GM23338 (cell line): ENCODE measurements at regions not wholly inside any gene's neighbourhood (a gene's known extent, or its start where the extent isn't known, plus 50 kb on each side); places are given as distances from the start of the nearest gene placed in this dataset.
A peak's percentile ranks its signal among the peaks of the same experiment; 100 is the strongest.

Source experiments
- ATAC-seq: fragments of 200-7000 bp; cut with Tn5 transposase; 3 replicates; pipeline ENCODE4 v1.9.1; 2020
- DNase-seq: peaks from one replicate; pipeline ENCODE4 v3.0.0-alpha.2; 2015; ENCODE audit warnings: low spot score
- H2AFZ ChIP-seq: fragments of 200-600 bp; sonication (generic); 2 replicates; pipeline ENCODE4 v1.8.0; 2016; ENCODE audit warnings: antibody characterized with exemption, mild to moderate bottlenecking, moderate library complexity
- H3F3A ChIP-seq: fragments of 200-600 bp; sonication (generic); replicated peaks from 2 replicates; pipeline ENCODE4 v1.8.0; 2017; ENCODE audit warnings: antibody characterized with exemption, mixed run types, low read depth
- H3K27ac ChIP-seq: fragments of 200-600 bp; sonication (generic); 2 replicates; pipeline ENCODE4 v1.6.1; 2016; ENCODE audit warnings: low read depth
- H3K27me3 ChIP-seq: fragments of 200-600 bp; sonication (generic); 2 replicates; pipeline ENCODE4 v1.8.0; 2016; ENCODE audit warnings: mild to moderate bottlenecking, mixed run types, moderate library complexity; ENCODE audit not compliant: insufficient read depth
- H3K36me3 ChIP-seq: fragments of 200-600 bp; sonication (generic); 2 replicates; pipeline ENCODE4 v1.8.0; 2016; ENCODE audit warnings: mild to moderate bottlenecking; ENCODE audit not compliant: insufficient read depth
- H3K4me1 ChIP-seq: fragments of 200-600 bp; sonication (generic); 2 replicates; pipeline ENCODE4 v1.8.0; 2016; ENCODE audit warnings: mild to moderate bottlenecking, moderate library complexity; ENCODE audit not compliant: insufficient read depth
- H3K4me2 ChIP-seq: fragments of 200-600 bp; sonication (generic); 2 replicates; pipeline ENCODE4 v1.7.1; 2017; ENCODE audit warnings: mixed run types
- H3K4me3 ChIP-seq: fragments of 200-600 bp; sonication (generic); 2 replicates; pipeline ENCODE4 v1.6.1; 2016; ENCODE audit warnings: mixed run types
- H3K79me2 ChIP-seq: fragments of 200-600 bp; sonication (generic); replicated peaks from 2 replicates; pipeline ENCODE4 v1.8.0; 2017; ENCODE audit warnings: mild to moderate bottlenecking; ENCODE audit not compliant: insufficient read depth
- H3K9me2 ChIP-seq: fragments of 200-600 bp; sonication (generic); 2 replicates; pipeline ENCODE4 v1.8.0; 2017; ENCODE audit not compliant: insufficient read depth
- H4K20me1 ChIP-seq: fragments of 200-600 bp; sonication (generic); replicated peaks from 2 replicates; pipeline ENCODE4 v1.8.0; 2017; ENCODE audit warnings: mild to moderate bottlenecking; ENCODE audit not compliant: insufficient read depth
- H3K27ac Mint-ChIP-seq: 2 replicates; pipeline ENCODE4 v1.8.0; 2020; ENCODE audit warnings: inconsistent platforms, mild to moderate bottlenecking, moderate library complexity, mixed read lengths
- H3K27me3 Mint-ChIP-seq: 3 replicates; pipeline ENCODE4 v1.8.0; 2022; ENCODE audit warnings: low read depth, mild to moderate bottlenecking, moderate library complexity, mixed read lengths, inconsistent platforms; ENCODE audit not compliant: insufficient read depth, poor library complexity
- H3K36me3 Mint-ChIP-seq: 3 replicates; pipeline ENCODE4 v1.8.0; 2021; ENCODE audit warnings: low read depth, mild to moderate bottlenecking, inconsistent platforms, moderate library complexity, mixed read lengths
- H3K4me1 Mint-ChIP-seq: 3 replicates; pipeline ENCODE4 v1.8.0; 2020; ENCODE audit warnings: mild to moderate bottlenecking, inconsistent platforms, mixed read lengths
- H3K4me3 Mint-ChIP-seq: 3 replicates; pipeline ENCODE4 v1.8.0; 2021; ENCODE audit warnings: moderate library complexity, mild to moderate bottlenecking, inconsistent platforms, mixed read lengths
- H3K9me3 Mint-ChIP-seq: 3 replicates; pipeline ENCODE4 v1.8.0; 2020; ENCODE audit warnings: moderate library complexity, mild to moderate bottlenecking, inconsistent platforms, mixed read lengths
- EZH2phosphoT487 ChIP-seq: fragments of 200-600 bp; sonication (generic); IDR thresholded peaks from one replicate; pipeline ENCODE4 v1.8.1; 2018; ENCODE audit warnings: antibody characterized with exemption; ENCODE audit not compliant: unreplicated experiment
- NANOG ChIP-seq: IDR thresholded peaks from 2 replicates; pipeline ENCODE4 v1.6.1; 2016; ENCODE audit warnings: antibody characterized with exemption, borderline replicate concordance
- small RNA-seq: library from RNA; depleted of rRNA; stranded (forward); fragments of <200 nt; gene quantifications from one replicate; pipeline ENCODE3, GENCODE V24; 2014; ENCODE audit warnings: low replicate concordance
- TF ChIP-seq, protein P1 (sequence below), 2 experiments: fragments of 200-600 bp in 1 of 2; sonication (generic) in 1 of 2; conservative IDR thresholded peaks; 2 replicates each; pipeline versions ENCODE4 v1.5.1 to v1.6.1; 2016 to 2017; ENCODE audit warnings: antibody characterized with exemption in 2 of 2, low read depth in 2 of 2, mild to moderate bottlenecking in 2 of 2, moderate library complexity in 1 of 2

DNA sequence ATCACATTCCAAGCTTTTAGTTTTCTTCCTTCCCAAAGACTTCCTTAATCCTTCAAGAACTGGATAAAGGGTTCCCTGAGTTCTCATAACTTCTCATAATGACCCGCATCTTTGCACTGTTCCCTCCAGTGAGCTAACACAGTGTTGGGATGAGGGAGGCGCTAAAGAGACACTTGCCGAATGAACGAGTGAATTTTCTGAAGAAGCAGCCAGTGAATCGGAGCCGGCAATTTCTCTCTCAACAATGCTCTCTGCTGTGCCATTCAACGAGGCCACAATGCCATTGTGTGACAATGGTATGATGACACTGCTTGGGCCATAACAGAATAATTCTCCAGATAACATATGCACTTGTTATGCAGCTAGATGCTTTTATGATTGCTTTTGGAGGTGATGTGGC, 51.4 kb upstream of the ZFP42 start:
- Mint-ChIP-seq H3K36me3 (no peaks in the 10 kb centered on the region), H3K4me1 (peaks cover 2% of the 10 kb centered on the region; the same call in 1 of the 3 replicates)

More for the DNA sequence above, 51.4 kb upstream of the ZFP42 start:
- Histone ChIP-seq H3K27ac (no peak overlapping the region), H3K9me2 (no peaks in the 10 kb centered on the region), H3K36me3 (no peaks in the 10 kb centered on the region), H3F3A (no peaks in the 10 kb centered on the region), H3K4me2 (no peak overlapping the region), H3K4me3 (no peak overlapping the region), H3K79me2 (no peaks in the 10 kb centered on the region), H3K4me1 (no peaks in the 10 kb centered on the region), H4K20me1 (no peaks in the 10 kb centered on the region), H3K27me3 (no peaks in the 10 kb centered on the region), H2AFZ (peak overlapping the region; percentile 61; the same call in 1 of the 2 replicates)
- Mint-ChIP-seq H3K9me3 (no peaks in the 10 kb centered on the region), H3K27me3 (peaks cover 2% of the 10 kb centered on the region), H3K27ac (no peak overlapping the region), H3K4me3 (no peak overlapping the region)
- TF ChIP-seq NANOG: no peak
- TF ChIP-seq, protein P1, sequence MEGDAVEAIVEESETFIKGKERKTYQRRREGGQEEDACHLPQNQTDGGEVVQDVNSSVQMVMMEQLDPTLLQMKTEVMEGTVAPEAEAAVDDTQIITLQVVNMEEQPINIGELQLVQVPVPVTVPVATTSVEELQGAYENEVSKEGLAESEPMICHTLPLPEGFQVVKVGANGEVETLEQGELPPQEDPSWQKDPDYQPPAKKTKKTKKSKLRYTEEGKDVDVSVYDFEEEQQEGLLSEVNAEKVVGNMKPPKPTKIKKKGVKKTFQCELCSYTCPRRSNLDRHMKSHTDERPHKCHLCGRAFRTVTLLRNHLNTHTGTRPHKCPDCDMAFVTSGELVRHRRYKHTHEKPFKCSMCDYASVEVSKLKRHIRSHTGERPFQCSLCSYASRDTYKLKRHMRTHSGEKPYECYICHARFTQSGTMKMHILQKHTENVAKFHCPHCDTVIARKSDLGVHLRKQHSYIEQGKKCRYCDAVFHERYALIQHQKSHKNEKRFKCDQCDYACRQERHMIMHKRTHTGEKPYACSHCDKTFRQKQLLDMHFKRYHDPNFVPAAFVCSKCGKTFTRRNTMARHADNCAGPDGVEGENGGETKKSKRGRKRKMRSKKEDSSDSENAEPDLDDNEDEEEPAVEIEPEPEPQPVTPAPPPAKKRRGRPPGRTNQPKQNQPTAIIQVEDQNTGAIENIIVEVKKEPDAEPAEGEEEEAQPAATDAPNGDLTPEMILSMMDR (conservative IDR thresholded peaks at IDR 0.05; ENCODE audit: low read depth in 2 of 2): peak; percentile 30 to 51; a peak in 3 of 4 replicates
- no peak for TF ChIP-seq EZH2phosphoT487
- DNase-seq: no peak
- no peak for ATAC-seq

Small RNA genes in the stretch of these regions (small RNA-seq; reads per million reads assigned to genes)
- gene MRPS36P2: 0.15 reads per million
